Sigmoid colon (tissue), 4 donors: ENCODE measurements at regions not wholly inside any gene's neighbourhood (a gene's known extent, or its start where the extent isn't known, plus 50 kb on each side); places are given as distances from the start of the nearest gene placed in this dataset.

Source experiments
- POLR2AphosphoS5 ChIP-seq, 4 donors: sonication (generic); formaldehyde crosslinking; IDR thresholded peaks; one replicate each; pipeline ENCODE4 v1.6.1; 2017; ENCODE audit warnings: antibody characterized with exemption in 4 of 4
- TF ChIP-seq, protein P1 (sequence below), 4 experiments: fragments of 450-650 bp in 3 of 4; fragments of 200-600 bp in 1 of 4; IDR thresholded peaks; one replicate each; pipeline ENCODE4 v1.5.1; 2016 to 2019; ENCODE audit warnings: antibody characterized with exemption in 4 of 4, mild to moderate bottlenecking in 3 of 4, moderate library complexity in 2 of 4

DNA sequence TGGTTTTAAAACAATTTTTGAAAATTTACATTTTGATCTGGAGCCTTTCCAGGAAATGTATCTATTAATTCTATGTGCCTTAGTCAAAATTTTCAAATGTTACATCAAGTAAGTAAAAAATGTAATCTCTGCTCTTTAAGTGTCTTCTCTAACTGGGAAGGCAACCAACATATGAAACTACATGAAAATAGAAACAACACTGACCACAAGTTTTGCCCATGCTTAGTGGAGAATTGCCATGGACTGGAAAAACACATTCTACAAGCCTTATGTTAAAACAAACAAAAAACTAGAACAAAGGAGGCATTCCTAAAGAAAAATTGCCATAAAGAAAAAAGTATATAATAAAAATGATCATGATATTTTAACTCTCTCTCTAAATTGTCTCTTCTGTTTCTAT, 75.9 kb upstream of the SPRED1 start:
- TF ChIP-seq, protein P1, sequence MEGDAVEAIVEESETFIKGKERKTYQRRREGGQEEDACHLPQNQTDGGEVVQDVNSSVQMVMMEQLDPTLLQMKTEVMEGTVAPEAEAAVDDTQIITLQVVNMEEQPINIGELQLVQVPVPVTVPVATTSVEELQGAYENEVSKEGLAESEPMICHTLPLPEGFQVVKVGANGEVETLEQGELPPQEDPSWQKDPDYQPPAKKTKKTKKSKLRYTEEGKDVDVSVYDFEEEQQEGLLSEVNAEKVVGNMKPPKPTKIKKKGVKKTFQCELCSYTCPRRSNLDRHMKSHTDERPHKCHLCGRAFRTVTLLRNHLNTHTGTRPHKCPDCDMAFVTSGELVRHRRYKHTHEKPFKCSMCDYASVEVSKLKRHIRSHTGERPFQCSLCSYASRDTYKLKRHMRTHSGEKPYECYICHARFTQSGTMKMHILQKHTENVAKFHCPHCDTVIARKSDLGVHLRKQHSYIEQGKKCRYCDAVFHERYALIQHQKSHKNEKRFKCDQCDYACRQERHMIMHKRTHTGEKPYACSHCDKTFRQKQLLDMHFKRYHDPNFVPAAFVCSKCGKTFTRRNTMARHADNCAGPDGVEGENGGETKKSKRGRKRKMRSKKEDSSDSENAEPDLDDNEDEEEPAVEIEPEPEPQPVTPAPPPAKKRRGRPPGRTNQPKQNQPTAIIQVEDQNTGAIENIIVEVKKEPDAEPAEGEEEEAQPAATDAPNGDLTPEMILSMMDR (IDR thresholded peaks at IDR 0.05) = no peak
- no peak for TF ChIP-seq POLR2AphosphoS5 (IDR thresholded peaks at IDR 0.05)
